Ishikawa (cell line): ENCODE measurements at regions not wholly inside any gene's neighbourhood (a gene's known extent, or its start where the extent isn't known, plus 50 kb on each side); places are given as distances from the start of the nearest gene placed in this dataset.

Experiments
- CEBPB ChIP-seq: IDR thresholded peaks from 2 replicates; pipeline ENCODE4 v1.6.1; 2012
- CREB1 ChIP-seq: IDR thresholded peaks from 2 replicates; pipeline ENCODE4 v1.6.1; 2012; ENCODE audit warnings: low read depth
- FOXM1 ChIP-seq: IDR thresholded peaks from 2 replicates; pipeline ENCODE4 v1.6.1; 2012; ENCODE audit warnings: low read depth, borderline replicate concordance
- NFIC ChIP-seq: IDR thresholded peaks from 2 replicates; pipeline ENCODE4 v1.6.1; 2012
- RAD21 ChIP-seq: IDR thresholded peaks from 2 replicates; pipeline ENCODE4 v1.6.1; 2012; ENCODE audit warnings: low read depth
- TAF1 ChIP-seq: IDR thresholded peaks from 2 replicates; pipeline ENCODE4 v1.6.1; 2012; ENCODE audit warnings: low read depth, mild to moderate bottlenecking
- TEAD4 ChIP-seq: IDR thresholded peaks from 2 replicates; pipeline ENCODE4 v1.6.1; 2012
- YY1 ChIP-seq: IDR thresholded peaks from 2 replicates; pipeline ENCODE4 v1.6.1; 2012; ENCODE audit warnings: low read depth
- ZBTB7A ChIP-seq: IDR thresholded peaks from 2 replicates; pipeline ENCODE4 v1.6.1; 2012; ENCODE audit warnings: low read depth
- TF ChIP-seq, protein P1 (sequence below): IDR thresholded peaks from 2 replicates; pipeline ENCODE4 v1.6.1; 2012; ENCODE audit warnings: low read depth, mild to moderate bottlenecking
- TF ChIP-seq, protein P2 (sequence below): IDR thresholded peaks from 2 replicates; pipeline ENCODE4 v1.6.1; 2012

DNA sequence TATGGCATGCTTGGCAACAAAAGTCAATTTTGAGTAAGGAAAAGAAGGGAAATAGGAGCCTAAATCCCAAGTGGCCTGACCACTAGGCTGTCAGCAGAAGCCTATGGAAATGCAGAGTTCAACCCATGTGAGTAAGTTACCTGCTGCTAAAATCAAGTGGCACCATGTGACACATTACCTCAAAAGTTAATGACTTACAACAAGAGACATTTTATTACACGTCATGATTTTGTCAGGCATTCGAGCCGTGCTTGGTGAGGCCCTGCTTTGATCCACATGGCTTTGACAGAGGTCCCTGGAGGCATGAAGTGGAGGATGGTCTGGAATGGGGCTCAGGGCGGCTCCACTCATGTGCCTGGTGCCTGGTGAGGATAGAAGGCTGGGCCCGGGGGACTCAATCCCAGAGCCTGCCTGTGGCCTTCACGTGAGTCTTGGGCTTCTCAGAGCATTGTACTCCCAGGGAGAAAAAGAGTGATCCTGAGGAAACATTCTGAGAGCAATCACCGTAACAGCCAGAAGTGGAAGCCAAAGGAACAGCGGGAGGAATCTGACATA lies 339.1 kb upstream of the B3GAT1 start:
- TF ChIP-seq, protein P1, sequence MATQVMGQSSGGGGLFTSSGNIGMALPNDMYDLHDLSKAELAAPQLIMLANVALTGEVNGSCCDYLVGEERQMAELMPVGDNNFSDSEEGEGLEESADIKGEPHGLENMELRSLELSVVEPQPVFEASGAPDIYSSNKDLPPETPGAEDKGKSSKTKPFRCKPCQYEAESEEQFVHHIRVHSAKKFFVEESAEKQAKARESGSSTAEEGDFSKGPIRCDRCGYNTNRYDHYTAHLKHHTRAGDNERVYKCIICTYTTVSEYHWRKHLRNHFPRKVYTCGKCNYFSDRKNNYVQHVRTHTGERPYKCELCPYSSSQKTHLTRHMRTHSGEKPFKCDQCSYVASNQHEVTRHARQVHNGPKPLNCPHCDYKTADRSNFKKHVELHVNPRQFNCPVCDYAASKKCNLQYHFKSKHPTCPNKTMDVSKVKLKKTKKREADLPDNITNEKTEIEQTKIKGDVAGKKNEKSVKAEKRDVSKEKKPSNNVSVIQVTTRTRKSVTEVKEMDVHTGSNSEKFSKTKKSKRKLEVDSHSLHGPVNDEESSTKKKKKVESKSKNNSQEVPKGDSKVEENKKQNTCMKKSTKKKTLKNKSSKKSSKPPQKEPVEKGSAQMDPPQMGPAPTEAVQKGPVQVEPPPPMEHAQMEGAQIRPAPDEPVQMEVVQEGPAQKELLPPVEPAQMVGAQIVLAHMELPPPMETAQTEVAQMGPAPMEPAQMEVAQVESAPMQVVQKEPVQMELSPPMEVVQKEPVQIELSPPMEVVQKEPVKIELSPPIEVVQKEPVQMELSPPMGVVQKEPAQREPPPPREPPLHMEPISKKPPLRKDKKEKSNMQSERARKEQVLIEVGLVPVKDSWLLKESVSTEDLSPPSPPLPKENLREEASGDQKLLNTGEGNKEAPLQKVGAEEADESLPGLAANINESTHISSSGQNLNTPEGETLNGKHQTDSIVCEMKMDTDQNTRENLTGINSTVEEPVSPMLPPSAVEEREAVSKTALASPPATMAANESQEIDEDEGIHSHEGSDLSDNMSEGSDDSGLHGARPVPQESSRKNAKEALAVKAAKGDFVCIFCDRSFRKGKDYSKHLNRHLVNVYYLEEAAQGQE = no peak
- TF ChIP-seq CEBPB = no peak
- no peak for TF ChIP-seq RAD21
- TF ChIP-seq, protein P2, sequence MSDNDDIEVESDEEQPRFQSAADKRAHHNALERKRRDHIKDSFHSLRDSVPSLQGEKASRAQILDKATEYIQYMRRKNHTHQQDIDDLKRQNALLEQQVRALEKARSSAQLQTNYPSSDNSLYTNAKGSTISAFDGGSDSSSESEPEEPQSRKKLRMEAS = no peak
- TF ChIP-seq TAF1 = no peak
- TF ChIP-seq YY1 = no peak
- no peak for TF ChIP-seq CREB1
- TF ChIP-seq NFIC = no peak
- no peak for TF ChIP-seq FOXM1
- TF ChIP-seq ZBTB7A = no peak
- TF ChIP-seq TEAD4 = no peak
